Left lobe of liver (tissue), 2 donors: ENCODE measurements at regions not wholly inside any gene's neighbourhood (a gene's known extent, or its start where the extent isn't known, plus 50 kb on each side); places are given as distances from the start of the nearest gene placed in this dataset.
"Not testable (repeated sequence)": the region's sequence is repeated elsewhere in the genome, so short reads cannot be mapped to it uniquely, and the experiment has no call there.

ENCODE experiments used
- ATAC-seq: fragments of 200-7000 bp; cut with Tn5 transposase; one replicate; pipeline ENCODE4 v1.9.1; 2020; ENCODE audit warnings: mild to moderate bottlenecking, moderate library complexity
- DNase-seq: peaks from one replicate; pipeline ENCODE4 v3.0.0-alpha.2; 2020; ENCODE audit warnings: low spot score
- donor health status: DM: no; HTN: no; CAD: no; lungs with moderate emphysema.
- donor health status: DM: no; HTN: yes; CAD: no.

GRCh38 chr21:9819549-9820192 is 701.7 kb upstream of the TPTE start:
- ATAC-seq, DNase-seq: not testable (repeated sequence)

- ATAC-seq, DNase-seq: not testable (repeated sequence)
Measured at GRCh38 chr21:9820579-9820978, 700.8 kb upstream of the TPTE start.

- DNase-seq, ATAC-seq: not testable (repeated sequence)
Measured at GRCh38 chr21:9821472-9821871, 699.9 kb upstream of the TPTE start.

GRCh38 chr21:9822093-9822820 is 699.1 kb upstream of the TPTE start:
- ATAC-seq, DNase-seq: not testable (repeated sequence)

- not testable (repeated sequence) for ATAC-seq, DNase-seq
Measured at GRCh38 chr21:9823197-9824157, 697.9 kb upstream of the TPTE start.

GRCh38 chr21:9830801-9831200 is 690.6 kb upstream of the TPTE start:
- DNase-seq, ATAC-seq: not testable (repeated sequence)

- ATAC-seq, DNase-seq: not testable (repeated sequence)
Measured at GRCh38 chr21:9832751-9833150, 688.6 kb upstream of the TPTE start.

GRCh38 chr21:9836547-9836946 is 684.8 kb upstream of the TPTE start:
- DNase-seq, ATAC-seq: not testable (repeated sequence)

GRCh38 chr21:9837001-9837400 is 684.4 kb upstream of the TPTE start:
- not testable (repeated sequence) for DNase-seq, ATAC-seq

- not testable (repeated sequence) for DNase-seq, ATAC-seq
Measured at GRCh38 chr21:9837526-9837925, 683.9 kb upstream of the TPTE start.

- ATAC-seq (no peak), DNase-seq (no peak)
Measured at GRCh38 chr21:9837946-9838737, 683.2 kb upstream of the TPTE start.

- peak; percentile 31 for ATAC-seq
- DNase-seq = no peak
Measured at GRCh38 chr21:9838738-9839642, 682.4 kb upstream of the TPTE start.

- not testable (repeated sequence) for DNase-seq, ATAC-seq
Measured at GRCh38 chr21:9844106-9844505, 677.3 kb upstream of the TPTE start.

- not testable (repeated sequence) for DNase-seq, ATAC-seq
Measured at GRCh38 chr21:9847511-9847910, 673.9 kb upstream of the TPTE start.

- not testable (repeated sequence) for ATAC-seq
Measured at GRCh38 chr21:9851166-9851565, 670.2 kb upstream of the TPTE start.

GRCh38 chr21:9851695-9852094 is 669.7 kb upstream of the TPTE start:
- DNase-seq, ATAC-seq: not testable (repeated sequence)

More at GRCh38 chr21:9851166-9851565, 670.2 kb upstream of the TPTE start:
- not testable (repeated sequence) for DNase-seq

GRCh38 chr21:9857563-9857962 is 663.8 kb upstream of the TPTE start:
- not testable (repeated sequence) for DNase-seq, ATAC-seq

- not testable (repeated sequence) for DNase-seq, ATAC-seq
Measured at GRCh38 chr21:9859865-9860264, 661.5 kb upstream of the TPTE start.

GRCh38 chr21:9862456-9862855 is 658.9 kb upstream of the TPTE start:
- DNase-seq = not testable (repeated sequence)

More at GRCh38 chr21:9862456-9862855, 658.9 kb upstream of the TPTE start:
- not testable (repeated sequence) for ATAC-seq
